NB4 (cell line): ENCODE measurements at regions not wholly inside any gene's neighbourhood (a gene's known extent, or its start where the extent isn't known, plus 50 kb on each side); places are given as distances from the start of the nearest gene placed in this dataset.

Source experiments
- MYC ChIP-seq: IDR thresholded peaks from 2 replicates; pipeline ENCODE4 v1.6.1; 2011; ENCODE audit warnings: low read depth, low read length
- POLR2A ChIP-seq: IDR thresholded peaks from 2 replicates; pipeline ENCODE4 v1.6.1; 2011; ENCODE audit warnings: mild to moderate bottlenecking; ENCODE audit not compliant: insufficient read length; ENCODE audit errors: extremely low read depth
- TF ChIP-seq, protein P1 (sequence below): IDR thresholded peaks from one replicate; pipeline ENCODE4 v1.5.1; 2012; ENCODE audit warnings: low read depth, low read length
- TF ChIP-seq, protein P2 (sequence below): IDR thresholded peaks from 2 replicates; pipeline ENCODE4 v1.6.1; 2011; ENCODE audit warnings: low read depth, low read length

DNA sequence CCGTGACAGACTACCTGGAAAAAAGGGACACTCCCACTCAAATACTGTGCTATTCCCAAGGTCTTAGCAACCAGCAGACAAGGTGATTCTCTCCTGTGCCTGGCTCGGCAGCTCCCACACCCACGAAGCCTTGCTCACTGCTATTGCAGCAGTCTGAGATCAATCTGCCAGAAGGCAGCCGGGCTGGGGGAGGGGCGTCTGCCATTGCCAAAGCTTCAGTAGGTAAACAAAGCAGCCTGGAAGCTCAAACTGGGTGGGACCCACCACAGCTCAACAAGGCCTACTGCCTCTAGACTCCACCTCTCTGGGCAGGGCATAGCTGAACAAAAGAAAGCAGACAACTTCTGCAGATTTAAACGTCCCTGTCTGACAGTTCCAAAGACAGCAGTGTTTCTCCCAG is 128.4 kb upstream of the SETMAR start:
- TF ChIP-seq POLR2A = no peak
- TF ChIP-seq, protein P1, sequence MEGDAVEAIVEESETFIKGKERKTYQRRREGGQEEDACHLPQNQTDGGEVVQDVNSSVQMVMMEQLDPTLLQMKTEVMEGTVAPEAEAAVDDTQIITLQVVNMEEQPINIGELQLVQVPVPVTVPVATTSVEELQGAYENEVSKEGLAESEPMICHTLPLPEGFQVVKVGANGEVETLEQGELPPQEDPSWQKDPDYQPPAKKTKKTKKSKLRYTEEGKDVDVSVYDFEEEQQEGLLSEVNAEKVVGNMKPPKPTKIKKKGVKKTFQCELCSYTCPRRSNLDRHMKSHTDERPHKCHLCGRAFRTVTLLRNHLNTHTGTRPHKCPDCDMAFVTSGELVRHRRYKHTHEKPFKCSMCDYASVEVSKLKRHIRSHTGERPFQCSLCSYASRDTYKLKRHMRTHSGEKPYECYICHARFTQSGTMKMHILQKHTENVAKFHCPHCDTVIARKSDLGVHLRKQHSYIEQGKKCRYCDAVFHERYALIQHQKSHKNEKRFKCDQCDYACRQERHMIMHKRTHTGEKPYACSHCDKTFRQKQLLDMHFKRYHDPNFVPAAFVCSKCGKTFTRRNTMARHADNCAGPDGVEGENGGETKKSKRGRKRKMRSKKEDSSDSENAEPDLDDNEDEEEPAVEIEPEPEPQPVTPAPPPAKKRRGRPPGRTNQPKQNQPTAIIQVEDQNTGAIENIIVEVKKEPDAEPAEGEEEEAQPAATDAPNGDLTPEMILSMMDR = no peak
- TF ChIP-seq MYC = no peak
- TF ChIP-seq, protein P2, sequence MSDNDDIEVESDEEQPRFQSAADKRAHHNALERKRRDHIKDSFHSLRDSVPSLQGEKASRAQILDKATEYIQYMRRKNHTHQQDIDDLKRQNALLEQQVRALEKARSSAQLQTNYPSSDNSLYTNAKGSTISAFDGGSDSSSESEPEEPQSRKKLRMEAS = no peak
